Stomach (tissue), 8 donors: ENCODE measurements at regions not wholly inside any gene's neighbourhood (a gene's known extent, or its start where the extent isn't known, plus 50 kb on each side); places are given as distances from the start of the nearest gene placed in this dataset.

Source experiments
- DNase-seq, 2 donors: peaks; one replicate each; pipeline versions ENCODE4 v3.0.0 to v3.0.0-alpha.2; 2013 to 2019
- H3K27ac ChIP-seq, 5 donors: fragments of 200-600 bp in 4 of 5; sonication (generic) in 4 of 5; one replicate each; pipeline ENCODE4 v1.5.1; 2013 to 2019; ENCODE audit warnings: mild to moderate bottlenecking in 1 of 5, moderate library complexity in 1 of 5
- H3K27me3 ChIP-seq, 3 donors: fragments of 200-600 bp; sonication (generic); one replicate each; pipeline ENCODE4 v1.5.1; 2017 to 2019; ENCODE audit warnings: mixed run types in 1 of 3
- H3K36me3 ChIP-seq, 4 donors: fragments of 200-600 bp; sonication (generic); 1 replicate in 3 of 4; 2 replicates in 1 of 4; pipeline ENCODE4 v1.5.1; 2016 to 2019
- H3K4me1 ChIP-seq, 4 donors: fragments of 200-600 bp; sonication (generic); one replicate each; pipeline ENCODE4 v1.5.1; 2016 to 2019
- H3K4me3 ChIP-seq, 4 donors: fragments of 200-600 bp; sonication (generic) in 3 of 4; one replicate each; pipeline ENCODE4 v1.5.1; 2016 to 2019; ENCODE audit warnings: mild to moderate bottlenecking in 1 of 4
- H3K9me3 ChIP-seq, 4 donors: fragments of 200-600 bp; sonication (generic); one replicate each; pipeline ENCODE4 v1.5.1; 2016 to 2019
- CTCF ChIP-seq, 7 experiments: fragments of 450-650 bp in 4 of 7; fragments of 200-600 bp in 3 of 7; sonication (generic) in 3 of 7; IDR thresholded peaks; one replicate each; pipeline ENCODE4 v1.5.1; 2016 to 2019; ENCODE audit warnings: antibody characterized with exemption in 7 of 7, control low read depth in 2 of 7, mild to moderate bottlenecking in 1 of 7
- EP300 ChIP-seq: sonication (generic); formaldehyde crosslinking; IDR thresholded peaks from one replicate; pipeline ENCODE4 v1.6.1; 2017; ENCODE audit warnings: antibody characterized with exemption
- POLR2A ChIP-seq, 4 donors: fragments of 450-650 bp; IDR thresholded peaks; one replicate each; pipeline ENCODE4 v1.6.1; 2016; ENCODE audit warnings: antibody characterized with exemption in 4 of 4, control low read depth in 2 of 4, mild to moderate bottlenecking in 1 of 4, moderate library complexity in 1 of 4
- POLR2AphosphoS5 ChIP-seq, 3 donors: sonication (generic); formaldehyde crosslinking; IDR thresholded peaks; one replicate each; pipeline ENCODE4 v1.6.1; 2016; ENCODE audit warnings: antibody characterized with exemption in 3 of 3
- WGBS, 5 donors: extraction: QIAGEN DNeasy Blood & Tissue Kit in 3 of 5; methylation state at CpG; one replicate each; pipeline versions ENCODE4 v1.1.5 to v1.1.7; 2013 to 2018; 5-methylcytosine and 5-hydroxymethylcytosine counted together
- intact Hi-C: fragments of 100-400 bp; cut with DNase I; formaldehyde crosslinking; loops from one replicate; pipeline ENCODE4 v1.15.1; 2023; ENCODE audit warnings: low total_unique reads
- donor health status: healthy with polysubstance abuse.
- donor health status: Bipolar disorder and iron deficiency.
- donor health status: healthy.

GRCh38 chr1:81119319-81119718 is 681.4 kb upstream of the ADGRL2 start:
- Histone ChIP-seq H3K27me3 (no peaks in the 10 kb centered on the region), H3K9me3 (no peaks in the 10 kb centered on the region), H3K4me3 (no peak overlapping the region), H3K4me1 (no peaks in the 10 kb centered on the region), H3K36me3 (no peaks in the 10 kb centered on the region), H3K27ac (no peak overlapping the region)
- intact Hi-C loops: no loop called here
- no peak for TF ChIP-seq CTCF (IDR thresholded peaks at IDR 0.05)
- TF ChIP-seq EP300: no peak
- TF ChIP-seq POLR2AphosphoS5 (IDR thresholded peaks at IDR 0.05): no peak
- no peak for TF ChIP-seq POLR2A (IDR thresholded peaks at IDR 0.05)
- no peak for DNase-seq
- WGBS, 5 donors: 78 to 97% (median 93%) methylated on average over 1 of the region's 1 CpG

GRCh38 chr1:81118550-81118949 is 682.2 kb upstream of the ADGRL2 start:
- no peaks in the 10 kb centered on the region for H3K9me3 ChIP-seq
- TF ChIP-seq POLR2AphosphoS5 (IDR thresholded peaks at IDR 0.05) (no peak), POLR2A (IDR thresholded peaks at IDR 0.05) (no peak)

GRCh38 chr1:81115422-81115821 is 685.3 kb upstream of the ADGRL2 start:
- 70 to 88% (median 86%) methylated on average over 2 of the region's 2 CpGs for WGBS, 5 donors

More at GRCh38 chr1:81118550-81118949, 682.2 kb upstream of the ADGRL2 start:
- intact Hi-C loops: no loop called here
- Histone ChIP-seq H3K36me3 (no peaks in the 10 kb centered on the region), H3K27me3 (no peaks in the 10 kb centered on the region), H3K27ac (no peak overlapping the region), H3K4me1 (no peaks in the 10 kb centered on the region), H3K4me3 (no peak overlapping the region)
- no peak for DNase-seq

DNA sequence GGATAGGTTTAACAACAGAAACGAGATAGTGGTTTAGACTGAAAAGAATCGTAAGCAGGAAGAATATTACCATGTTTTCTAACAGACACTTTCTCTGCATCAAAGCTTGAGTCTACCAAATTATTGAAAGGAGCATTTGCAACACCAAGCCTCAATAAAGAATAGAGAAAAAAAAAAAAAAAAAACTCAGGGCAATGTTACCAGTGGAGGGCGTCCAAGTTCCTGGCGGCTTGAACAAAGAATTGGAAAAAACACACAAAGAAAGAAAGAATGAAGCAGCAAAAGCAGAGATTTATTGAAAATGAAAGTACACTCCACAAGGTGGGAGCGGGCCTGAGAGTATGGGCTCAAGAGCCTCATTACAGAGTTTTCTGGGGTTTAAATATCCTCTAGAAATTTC is 686.5 kb upstream of the ADGRL2 start:
- 82 to 87% (median 84%) methylated on average over 5 of the region's 5 CpGs for WGBS, 5 donors
- no peak overlapping the region for H3K27ac ChIP-seq

More at GRCh38 chr1:81115422-81115821, 685.3 kb upstream of the ADGRL2 start:
- no peaks in the 10 kb centered on the region for H3K9me3 ChIP-seq
- TF ChIP-seq POLR2AphosphoS5 (IDR thresholded peaks at IDR 0.05) (no peak), CTCF (IDR thresholded peaks at IDR 0.05) (no peak), POLR2A (IDR thresholded peaks at IDR 0.05) (no peak), EP300 (no peak)
- no peaks in the 10 kb centered on the region for H3K27me3 ChIP-seq
- no peak for DNase-seq
- H3K4me1 ChIP-seq: no peaks in the 10 kb centered on the region
- no peak overlapping the region for H3K27ac ChIP-seq
- intact Hi-C loops: no loop called here
- no peak overlapping the region for H3K4me3 ChIP-seq
- H3K36me3 ChIP-seq: no peaks in the 10 kb centered on the region

DNA sequence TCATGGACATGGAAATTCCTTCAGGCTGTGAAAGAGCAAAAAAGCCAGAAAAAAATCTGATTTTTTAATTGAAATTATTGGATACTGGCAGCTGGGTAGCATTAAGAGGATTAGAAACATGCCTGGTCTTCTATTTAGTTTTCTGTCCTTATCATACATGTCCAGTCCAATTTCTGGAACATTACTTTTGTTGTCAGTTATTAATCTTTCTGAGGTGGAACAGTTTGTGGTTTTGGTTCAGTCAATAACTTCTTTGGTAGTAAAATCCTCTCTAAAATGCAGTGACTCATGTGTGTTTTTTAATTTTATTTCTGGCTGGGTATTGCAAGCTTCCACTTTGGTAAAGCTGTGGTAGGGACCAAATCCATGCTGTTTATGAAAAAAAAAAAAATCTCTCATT is 687.0 kb upstream of the ADGRL2 start:
- H3K36me3 ChIP-seq: no peaks in the 10 kb centered on the region
- intact Hi-C loops: no loop called here
- no peaks in the 10 kb centered on the region for H3K9me3 ChIP-seq
- H3K4me3 ChIP-seq: no peak overlapping the region
- H3K27ac ChIP-seq: no peak overlapping the region
- TF ChIP-seq CTCF (IDR thresholded peaks at IDR 0.05) (no peak), POLR2AphosphoS5 (IDR thresholded peaks at IDR 0.05) (no peak), POLR2A (IDR thresholded peaks at IDR 0.05) (no peak), EP300 (no peak)
- H3K4me1 ChIP-seq: no peaks in the 10 kb centered on the region
- no peak for DNase-seq
- no peaks in the 10 kb centered on the region for H3K27me3 ChIP-seq

More for the DNA sequence above, 686.5 kb upstream of the ADGRL2 start:
- Histone ChIP-seq H3K27me3 (no peaks in the 10 kb centered on the region), H3K36me3 (no peaks in the 10 kb centered on the region), H3K9me3 (no peaks in the 10 kb centered on the region), H3K4me1 (no peaks in the 10 kb centered on the region), H3K4me3 (no peak overlapping the region)
- no peak for DNase-seq
- intact Hi-C loops: no loop called here
- TF ChIP-seq EP300: no peak
